ENCODE measurements at regions not wholly inside any gene's neighbourhood (a gene's known extent, or its start where the extent isn't known, plus 50 kb on each side); places are given as distances from the start of the nearest gene placed in this dataset.

GRCh38 chr10:31146491-31147209 lies 115.0 kb upstream of the ZNF438 start:
- no peak for DNase-seq

GRCh38 chr10:31147210-31147608 lies 115.5 kb upstream of the ZNF438 start:
- DNase-seq, result no peak

GRCh38 chr10:31148951-31149350 lies 117.3 kb upstream of the ZNF438 start:
- DNase-seq, result peak; percentile 7 to 8

- peak in 1 of 2 experiments; percentile 6 for DNase-seq
Observed at GRCh38 chr10:31149835-31150512, 118.3 kb upstream of the ZNF438 start.

- no peak for DNase-seq
Observed at GRCh38 chr10:31151301-31151700, 119.6 kb upstream of the ZNF438 start.

GRCh38 chr10:31152421-31153135 lies 120.9 kb upstream of the ZNF438 start:
- no peak for DNase-seq

- no peak for DNase-seq
Observed at GRCh38 chr10:31153161-31153560, 121.5 kb upstream of the ZNF438 start.

GRCh38 chr10:31153692-31154091 lies 122.0 kb upstream of the ZNF438 start:
- DNase-seq, result no peak

GRCh38 chr10:31154996-31155395 lies 123.3 kb upstream of the ZNF438 start:
- DNase-seq, result no peak

- no peak for DNase-seq
Observed at GRCh38 chr10:31157123-31158010, 125.7 kb upstream of the ZNF438 start.

- no peak for DNase-seq
Observed at GRCh38 chr10:31158011-31158658, 126.5 kb upstream of the ZNF438 start.

- DNase-seq, result no peak
Observed at GRCh38 chr10:31166606-31167005, 134.9 kb upstream of the ZNF438 start.

GRCh38 chr10:31170636-31171035 lies 139.0 kb upstream of the ZNF438 start:
- no peak for DNase-seq

GRCh38 chr10:31171402-31172083 lies 139.9 kb upstream of the ZNF438 start:
- peak; percentile 74 to 90 for DNase-seq

GRCh38 chr10:31172925-31173324 lies 141.3 kb upstream of the ZNF438 start:
- DNase-seq, result no peak

GRCh38 chr10:31173752-31174151 lies 142.1 kb upstream of the ZNF438 start:
- no peak for DNase-seq

- no peak for DNase-seq
Observed at GRCh38 chr10:31179091-31179680, 139.8 kb upstream of the ZEB1 start.

- DNase-seq, result peak in 1 of 2 experiments; percentile 1
Observed at GRCh38 chr10:31186225-31187000, 132.6 kb upstream of the ZEB1 start.

GRCh38 chr10:31187182-31187581 lies 131.8 kb upstream of the ZEB1 start:
- DNase-seq, result no peak

GRCh38 chr10:31187607-31188210 lies 131.3 kb upstream of the ZEB1 start:
- no peak for DNase-seq
